ENCODE measurements at regions not wholly inside any gene's neighbourhood (a gene's known extent, or its start where the extent isn't known, plus 50 kb on each side); places are given as distances from the start of the nearest gene placed in this dataset.

- no peak for TF ChIP-seq ELF4 (IDR thresholded peaks at IDR 0.05)
- no peak for TF ChIP-seq TARDBP (IDR thresholded peaks at IDR 0.05)
- TF ChIP-seq BHLHE40 (IDR thresholded peaks at IDR 0.05; ENCODE audit: borderline replicate concordance), result no peak
- no peak for TF ChIP-seq FOXA1 (IDR thresholded peaks at IDR 0.05)
- no peak for TF ChIP-seq FOXM1 (IDR thresholded peaks at IDR 0.05; ENCODE audit: borderline replicate concordance)
These were observed 832.8 kb downstream of the NCAM2 start for GRCh38 chr21:21831036-21831435.
